GM19452 (cell line): ENCODE measurements at regions not wholly inside any gene's neighbourhood (a gene's known extent, or its start where the extent isn't known, plus 50 kb on each side); places are given as distances from the start of the nearest gene placed in this dataset.
"Not testable (repeated sequence)": the region's sequence is repeated elsewhere in the genome, so short reads cannot be mapped to it uniquely, and the experiment has no call there.

Experiments used
- ATAC-seq: cut with Tn5 transposase; IDR thresholded peaks from one replicate; pipeline ENCODE4 v1.9.1; 2021; ENCODE audit not compliant: unreplicated experiment

DNA sequence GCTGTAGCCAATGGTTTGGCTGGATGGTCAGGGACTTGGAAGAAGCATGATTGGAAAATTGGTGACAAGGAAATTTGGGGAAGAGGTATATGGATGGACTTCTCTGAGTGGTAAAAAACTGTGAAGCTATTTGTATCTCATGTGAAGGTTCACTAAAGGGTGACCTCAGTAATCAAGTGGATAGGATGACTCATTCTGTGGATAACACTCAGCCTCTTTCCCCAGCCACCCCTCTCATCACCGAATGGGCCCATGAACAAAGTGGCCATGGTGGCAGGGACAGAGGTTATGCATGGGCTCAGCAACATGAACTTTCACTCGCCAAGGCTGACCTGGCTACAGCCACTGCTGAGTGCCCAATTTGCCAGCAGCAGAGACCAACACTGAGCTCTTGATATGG, 127.3 kb upstream of the ZC3H12C start:
- ATAC-seq: not testable (repeated sequence)

DNA sequence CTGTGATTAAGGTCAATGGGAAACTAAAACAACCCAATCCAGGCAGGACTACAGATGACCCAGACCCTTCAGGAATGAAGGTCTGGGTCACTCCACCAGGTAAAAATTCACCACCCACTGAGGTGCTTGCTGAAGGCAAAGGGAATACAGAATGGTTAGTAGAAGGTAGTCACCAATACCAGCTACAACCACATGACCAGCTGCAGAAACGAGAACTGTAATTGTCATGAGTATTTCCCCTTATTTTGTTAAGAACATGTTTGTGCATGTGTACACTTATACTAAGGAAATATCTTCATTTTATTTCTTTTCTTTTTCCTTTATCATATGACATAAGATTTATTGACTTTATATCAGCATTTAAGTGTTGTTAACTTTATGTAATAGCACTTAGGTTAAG, 126.1 kb upstream of the ZC3H12C start:
- ATAC-seq: not testable (repeated sequence)

DNA sequence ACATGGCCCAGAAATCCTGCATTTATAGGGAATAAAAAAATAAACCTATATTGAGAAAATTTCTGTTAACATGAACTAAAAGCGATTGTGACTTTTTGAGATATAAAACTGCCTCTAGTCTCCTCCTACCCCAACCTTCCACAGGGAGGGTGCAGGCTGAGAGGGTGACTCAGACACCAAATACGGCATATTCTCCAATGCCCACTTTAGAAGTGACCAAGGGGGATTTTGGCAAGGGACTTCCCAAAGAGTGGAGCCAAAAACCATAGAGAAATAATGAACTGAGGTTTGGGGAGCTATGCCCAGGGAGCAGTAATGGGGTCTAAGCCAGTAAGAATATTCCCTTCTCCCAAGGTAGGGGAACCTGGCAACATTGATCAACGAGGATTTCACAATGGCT, 124.9 kb upstream of the ZC3H12C start:
- no peak for ATAC-seq

DNA sequence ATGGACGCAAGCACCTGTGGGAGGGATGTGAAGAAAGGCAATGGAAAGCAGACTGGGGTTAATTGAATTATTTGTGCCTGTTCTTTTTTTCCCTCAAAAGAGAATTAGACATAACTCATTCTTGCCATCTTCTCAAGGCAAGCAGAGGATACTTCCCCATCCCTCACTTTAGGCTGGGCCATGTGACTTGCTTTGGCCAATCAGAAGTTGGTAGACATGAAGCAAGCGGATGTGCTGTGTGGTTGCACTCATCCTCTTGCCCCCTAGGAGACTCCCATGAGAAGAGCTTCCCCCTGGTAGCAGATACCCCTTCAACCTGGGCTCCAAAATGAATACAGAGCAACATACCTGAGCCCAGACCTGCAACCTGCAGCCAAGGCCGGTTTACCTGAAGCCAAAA, 124.4 kb upstream of the ZC3H12C start:
- no peak for ATAC-seq

DNA sequence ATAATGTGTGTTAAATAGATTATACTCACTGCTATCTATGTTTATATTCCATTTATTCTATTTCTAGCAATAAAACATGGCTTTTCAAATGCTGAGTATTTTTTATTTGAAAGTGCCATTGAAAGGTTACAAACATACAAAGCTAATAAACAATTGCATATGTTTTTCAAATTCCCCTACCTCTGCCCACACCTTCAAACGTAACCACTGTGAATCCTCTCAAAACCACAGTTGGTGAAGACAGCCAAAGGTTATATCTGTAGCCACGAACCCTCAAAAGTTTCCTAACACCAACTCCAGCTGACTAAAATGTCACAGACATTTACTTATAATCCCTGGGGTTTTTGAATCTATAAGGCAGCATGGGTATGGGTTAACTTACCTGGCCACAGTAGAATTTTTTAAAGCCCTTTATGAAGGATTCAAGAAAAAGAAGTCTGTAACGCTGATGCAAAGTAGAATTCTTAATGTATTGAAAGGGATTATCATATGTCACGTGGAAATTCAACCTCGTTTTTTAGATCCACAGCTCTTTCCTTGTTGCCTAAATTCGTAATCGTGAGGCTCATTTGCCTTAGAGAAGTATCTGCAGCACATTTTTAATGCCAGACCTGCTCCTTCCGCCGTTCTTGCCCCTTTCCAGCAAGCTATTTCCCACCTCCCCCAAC, 122.5 kb upstream of the ZC3H12C start:
- peak; percentile 60 for ATAC-seq

DNA sequence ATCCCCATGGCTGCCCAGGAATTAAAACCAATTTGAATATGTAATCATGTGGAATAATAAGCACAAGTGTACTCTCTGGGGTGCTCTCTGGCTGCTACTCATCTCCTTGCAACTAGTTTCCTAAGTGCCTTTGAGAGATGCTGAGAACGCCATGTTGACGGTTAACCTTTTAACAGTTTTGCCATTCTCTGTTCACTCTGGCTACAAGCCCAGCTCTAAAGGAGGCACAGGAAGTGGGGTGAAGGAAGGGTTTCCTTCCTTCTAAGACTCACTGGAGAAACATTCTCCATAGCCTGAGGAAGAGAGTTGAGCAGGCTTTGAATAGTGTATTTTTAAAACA, 122.0 kb upstream of the ZC3H12C start:
- no peak for ATAC-seq

GRCh38 chr11:109972181-109972715, 120.9 kb upstream of the ZC3H12C start:
- ATAC-seq: peak; percentile 72

DNA sequence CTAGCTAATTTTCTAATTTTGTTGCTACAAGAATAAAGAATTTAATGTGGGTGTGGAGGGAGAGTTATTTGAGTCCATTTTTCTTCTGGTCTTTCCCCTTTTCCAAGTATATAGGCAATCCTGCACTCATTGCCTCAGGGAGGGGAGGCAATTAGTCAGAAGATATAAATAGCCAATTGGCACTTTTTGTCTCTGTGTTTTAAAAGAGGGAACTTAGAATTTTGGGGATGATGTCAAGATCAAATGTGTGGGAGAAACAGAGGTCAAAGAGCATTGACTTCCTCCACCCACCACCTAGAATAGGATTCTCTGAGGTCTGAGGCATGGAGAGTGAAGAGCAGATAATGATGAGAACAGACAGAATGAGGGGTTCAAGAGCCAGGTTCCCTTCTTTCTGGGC, 120.3 kb upstream of the ZC3H12C start:
- no peak for ATAC-seq

GRCh38 chr11:109973486-109973885, 119.7 kb upstream of the ZC3H12C start:
- no peak for ATAC-seq

DNA sequence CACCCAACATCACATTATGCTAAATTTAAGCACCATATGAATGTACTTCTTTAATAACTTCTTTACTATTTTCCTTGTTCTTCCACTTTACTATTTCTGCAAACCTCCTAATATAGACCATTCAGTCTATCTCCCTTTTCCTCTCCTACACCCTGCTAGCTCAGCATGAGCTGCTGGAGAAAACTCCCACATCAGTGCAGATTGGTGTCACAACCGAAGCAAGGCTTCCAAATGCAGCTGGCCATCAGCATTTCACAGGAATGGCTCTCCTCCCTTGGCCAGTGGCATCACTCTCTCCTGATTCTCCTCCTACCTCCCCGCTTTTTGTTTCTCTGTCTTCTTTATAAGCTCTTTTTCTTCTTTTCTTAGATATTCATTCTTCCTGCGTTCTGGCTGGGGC, 118.7 kb upstream of the ZC3H12C start:
- ATAC-seq: no peak

GRCh38 chr11:109978895-109979294, 114.3 kb upstream of the ZC3H12C start:
- no peak for ATAC-seq

- ATAC-seq: no peak
Observed at GRCh38 chr11:109981031-109981636, 112.1 kb upstream of the ZC3H12C start.

DNA sequence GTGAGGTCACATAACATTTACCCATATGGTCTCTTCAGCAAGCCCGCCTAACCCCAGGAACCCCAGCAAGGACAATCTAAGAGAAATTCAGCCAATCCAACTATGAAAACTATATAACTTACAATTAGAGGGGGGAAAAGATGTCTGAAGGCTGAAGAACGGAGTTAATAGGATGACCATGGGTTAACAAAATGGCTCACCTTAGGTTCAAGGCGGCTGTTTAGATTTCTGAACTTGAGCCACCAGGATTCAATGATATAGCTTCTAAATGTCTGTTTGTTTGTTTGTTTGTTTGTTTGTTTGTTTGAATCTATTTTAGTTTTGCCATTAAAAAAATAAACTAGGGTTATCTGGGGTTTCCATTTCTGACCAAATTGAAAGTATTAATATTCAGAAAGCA, 109.8 kb upstream of the ZC3H12C start:
- no peak for ATAC-seq

DNA sequence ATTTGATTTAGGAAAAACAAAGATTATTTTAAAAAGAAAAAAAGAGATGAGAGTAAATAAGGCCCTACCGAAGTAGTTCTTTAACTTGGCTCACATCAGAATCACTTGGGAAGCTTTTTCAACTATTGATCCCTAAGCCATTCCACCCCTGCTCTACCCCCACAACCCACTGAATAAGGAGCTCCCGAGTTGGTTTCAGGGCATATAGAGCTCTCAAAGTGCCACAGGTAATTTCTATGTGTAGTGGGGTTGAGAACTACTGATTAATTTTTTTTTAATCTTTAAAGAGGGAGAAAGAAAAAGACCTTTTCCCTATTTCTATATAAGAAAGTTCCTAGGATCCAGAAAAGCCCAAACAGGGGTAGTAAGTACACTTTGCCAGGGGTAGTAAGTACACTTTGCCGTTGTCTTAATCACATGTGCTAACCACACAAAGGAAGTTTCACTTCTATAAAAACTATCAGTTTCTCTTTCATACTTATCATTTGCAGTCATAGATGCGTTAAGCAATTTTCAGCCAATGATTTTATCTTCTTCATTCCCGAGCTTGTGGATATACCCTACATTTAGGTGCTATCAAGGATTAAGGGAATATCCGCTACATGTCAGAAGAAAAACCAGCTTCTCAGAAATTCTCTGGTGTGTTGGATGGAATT, 108.4 kb upstream of the ZC3H12C start:
- ATAC-seq: peak; percentile 97

GRCh38 chr11:109986488-109986887, 106.7 kb upstream of the ZC3H12C start:
- ATAC-seq: no peak

- no peak for ATAC-seq
Observed at GRCh38 chr11:109991835-109992234, 101.4 kb upstream of the ZC3H12C start.

DNA sequence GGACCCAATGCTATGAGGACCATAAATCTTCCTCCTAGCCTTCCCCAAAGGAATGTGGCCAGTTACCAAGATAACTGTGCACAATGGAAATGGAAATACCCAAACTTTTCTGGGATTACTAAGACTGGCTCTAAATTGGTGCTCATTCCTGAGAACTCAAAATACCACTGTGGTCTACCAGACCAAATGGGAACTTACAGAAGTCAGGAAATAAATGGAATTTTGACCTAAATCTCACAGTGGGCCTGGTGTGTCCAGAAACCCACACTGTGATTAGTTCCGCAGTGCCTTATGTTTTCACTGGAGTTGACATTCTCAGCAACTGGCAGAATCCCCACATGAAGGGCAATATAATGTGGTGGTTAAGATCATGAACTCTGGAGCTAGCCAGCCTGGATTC, 99.4 kb upstream of the ZC3H12C start:
- ATAC-seq: no peak

- ATAC-seq: no peak
Observed at GRCh38 chr11:109994907-109995306, 98.3 kb upstream of the ZC3H12C start.

DNA sequence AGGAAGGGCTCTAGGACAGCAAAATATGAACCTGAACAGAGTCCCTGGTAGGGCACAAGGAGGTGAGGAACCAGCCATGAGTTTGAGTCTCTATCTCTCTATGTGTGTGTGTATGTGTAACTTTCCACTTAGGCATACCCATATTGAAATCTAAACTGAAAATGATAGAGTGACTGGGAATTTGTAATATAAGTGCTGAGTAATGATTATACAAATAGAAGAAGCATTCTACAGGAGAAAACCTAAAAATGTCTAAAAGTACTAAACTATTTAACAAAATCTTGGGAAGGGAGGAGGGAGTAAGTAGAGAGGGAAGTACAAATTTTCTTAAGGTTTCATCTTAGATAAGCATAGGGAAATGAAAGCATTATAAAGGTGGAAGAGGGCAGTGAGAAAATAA, 97.1 kb upstream of the ZC3H12C start:
- ATAC-seq: no peak

GRCh38 chr11:109998921-109999320, 94.3 kb upstream of the ZC3H12C start:
- no peak for ATAC-seq

- peak; percentile 96 for ATAC-seq
Observed at GRCh38 chr11:110000031-110000502, 93.1 kb upstream of the ZC3H12C start.

DNA sequence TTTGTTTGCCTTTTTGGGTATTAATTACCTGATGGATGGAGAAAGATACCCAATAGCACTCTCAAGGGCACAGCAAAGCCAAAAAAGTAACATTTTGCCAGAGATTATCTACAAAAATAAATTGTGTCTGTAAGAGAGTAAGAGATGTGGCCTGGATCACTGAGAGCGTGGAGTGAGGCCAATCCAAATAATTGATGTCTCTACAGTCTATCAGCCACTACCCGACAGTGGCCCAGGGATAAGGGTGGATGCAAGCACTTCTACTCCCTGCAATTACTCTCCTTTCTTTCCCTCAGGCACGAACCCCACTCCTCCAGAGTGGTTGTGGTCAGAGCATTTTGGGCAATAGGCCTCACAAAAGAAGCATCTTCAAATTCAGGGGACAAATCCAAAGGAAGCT, 92.3 kb upstream of the ZC3H12C start:
- no peak for ATAC-seq
